HepG2 (cell line): ENCODE measurements at regions not wholly inside any gene's neighbourhood (a gene's known extent, or its start where the extent isn't known, plus 50 kb on each side); places are given as distances from the start of the nearest gene placed in this dataset.

Source experiments
- ATAC-seq: fragments of 200-7000 bp; cut with Tn5 transposase; 3 replicates; pipeline ENCODE4 v1.9.1; 2020; ENCODE audit warnings: mild to moderate bottlenecking, moderate library complexity
- BruUV-seq: library from RNA; stranded (reverse); fragments of 400-500 nt; replicated peaks from 2 replicates; lab custom pipeline; 2021; lab: Mats Ljungman, UMichigan
- CTCF ChIA-PET: fragments of 300-600 bp; formaldehyde crosslinking; extraction: SDS; loops from one replicate; lab custom pipeline; 2021; ENCODE audit warnings: low total read pairs, inconsistent platforms, low intra/inter-chr PET ratio; lab: Yijun Ruan, JAX
- POLR2A ChIA-PET: fragments of 350-600 bp; sonication (Branson Sonifier 250); formaldehyde crosslinking; loops from one replicate; lab custom pipeline; 2020; ENCODE audit warnings: antibody characterized with exemption, inconsistent platforms; lab: Yijun Ruan, JAX
- DNase-seq: peaks from one replicate; pipeline ENCODE4 v3.0.0-alpha.2; 2015; ENCODE audit warnings: low spot score
- FAIRE-seq: peaks from 3 replicates; lab custom pipeline; 2011; peaks lifted over from hg19 to GRCh38; lab: Jason Lieb, UNC
- H2AFZ ChIP-seq: one replicate; pipeline ENCODE4 v1.6.1; 2011; ENCODE audit warnings: low read length, inconsistent platforms
- H3K27ac ChIP-seq: fragments of 300-600 bp; 3 replicates; pipeline ENCODE4 v1.8.0; 2011; ENCODE audit warnings: mixed run types, mild to moderate bottlenecking, mixed read lengths, low read length, inconsistent platforms; ENCODE audit not compliant: insufficient read depth; ENCODE audit errors: extremely low read length
- H3K27me3 ChIP-seq, 2 experiments: fragments of 200-600 bp in 1 of 2; 2 replicates in 1 of 2; 3 replicates in 1 of 2; pipeline versions ENCODE4 v1.6.0 to v1.8.0; 2011; ENCODE audit warnings: low read length in 2 of 2, mild to moderate bottlenecking in 2 of 2, moderate library complexity in 2 of 2, inconsistent platforms in 1 of 2; ENCODE audit not compliant: insufficient read depth in 2 of 2, control insufficient read depth in 1 of 2
- H3K36me3 ChIP-seq, 2 experiments: fragments of 200-600 bp in 1 of 2; replicated peaks in 1 of 2; 2 replicates in 1 of 2; 3 replicates in 1 of 2; pipeline versions ENCODE4 v1.5.1 to v1.8.0; 2011; ENCODE audit warnings: low read length in 2 of 2, inconsistent platforms in 1 of 2; ENCODE audit not compliant: insufficient read depth in 2 of 2, control insufficient read depth in 1 of 2
- H3K4me1 ChIP-seq: 2 replicates; pipeline ENCODE4 v1.5.1; 2012; ENCODE audit warnings: low read length, inconsistent platforms; ENCODE audit not compliant: insufficient read depth
- H3K4me2 ChIP-seq: 2 replicates; pipeline ENCODE4 v1.6.0; 2011; ENCODE audit warnings: low read depth, low read length, inconsistent platforms
- H3K4me3 ChIP-seq, 3 experiments: fragments of 200-600 bp in 1 of 3; sonication (generic), shearing (Covaris generic) in 1 of 3; replicated peaks in 1 of 3; 2 replicates each; pipeline ENCODE4 v1.5.1; 2011 to 2016; ENCODE audit warnings: low read length in 3 of 3, inconsistent platforms in 2 of 3, low read depth in 2 of 3, mild to moderate bottlenecking in 2 of 3, control low read depth in 1 of 3, mixed read lengths in 1 of 3; ENCODE audit not compliant: insufficient read depth in 1 of 3
- H3K79me2 ChIP-seq: one replicate; pipeline ENCODE4 v1.6.1; 2011; ENCODE audit warnings: low read length, inconsistent platforms; ENCODE audit not compliant: insufficient read depth
- H3K9ac ChIP-seq: 2 replicates; pipeline ENCODE4 v1.6.0; 2011; ENCODE audit warnings: mild to moderate bottlenecking, low read depth, low read length, inconsistent platforms; ENCODE audit not compliant: insufficient read depth
- H3K9me3 ChIP-seq: 2 replicates; pipeline ENCODE4 v1.5.1; 2012; ENCODE audit warnings: mild to moderate bottlenecking, low read length
- H4K20me1 ChIP-seq: 2 replicates; pipeline ENCODE4 v1.6.0; 2011; ENCODE audit warnings: inconsistent platforms, mild to moderate bottlenecking, low read length, moderate library complexity; ENCODE audit not compliant: insufficient read depth
- AHDC1 ChIP-seq: sonication (generic); formaldehyde crosslinking; IDR thresholded peaks from 2 replicates; pipeline ENCODE4 v1.5.1; 2020; ENCODE audit warnings: mild to moderate bottlenecking, missing genetic modification reagents, borderline replicate concordance
- HNF1B ChIP-seq: sonication (generic); formaldehyde crosslinking; IDR thresholded peaks from 2 replicates; pipeline ENCODE4 v1.5.1; 2020; ENCODE audit warnings: mild to moderate bottlenecking, moderate library complexity, missing genetic modification reagents
- NFKBIZ ChIP-seq: IDR thresholded peaks from 2 replicates; pipeline ENCODE4 v1.6.1; 2018; ENCODE audit warnings: missing genetic modification reagents, missing compliant biosample characterization
- SMAD1 ChIP-seq: sonication (generic); formaldehyde crosslinking; IDR thresholded peaks from 2 replicates; pipeline ENCODE4 v1.4.0; 2020; ENCODE audit warnings: missing genetic modification reagents, low read depth, mild to moderate bottlenecking, borderline replicate concordance
- TAF1 ChIP-seq: sonication (generic); formaldehyde crosslinking; IDR thresholded peaks from 2 replicates; pipeline ENCODE4 v1.4.0; 2020; ENCODE audit warnings: missing genetic modification reagents
- TRAFD1 ChIP-seq: sonication (generic); formaldehyde crosslinking; IDR thresholded peaks from 2 replicates; pipeline ENCODE4 v1.5.1; 2020; ENCODE audit warnings: missing genetic modification reagents, mild to moderate bottlenecking, borderline replicate concordance
- U2AF2 ChIP-seq: fragments of 200-400 bp; formaldehyde crosslinking; IDR thresholded peaks from 2 replicates; pipeline ENCODE4 v1.6.1; 2017; ENCODE audit warnings: low read depth, mild to moderate bottlenecking, low read length
- ZBTB42 ChIP-seq: sonication (generic); formaldehyde crosslinking; IDR thresholded peaks from 2 replicates; pipeline ENCODE4 v1.5.0; 2020; ENCODE audit warnings: mild to moderate bottlenecking, missing genetic modification reagents
- ZFP91 ChIP-seq: sonication (generic); formaldehyde crosslinking; IDR thresholded peaks from 2 replicates; pipeline ENCODE4 v1.9.0; 2022; ENCODE audit warnings: missing genetic modification reagents, mild to moderate bottlenecking, borderline replicate concordance
- ZNF317 ChIP-seq: sonication (generic); formaldehyde crosslinking; IDR thresholded peaks from 2 replicates; pipeline ENCODE4 v1.5.0; 2020; ENCODE audit warnings: mild to moderate bottlenecking, missing genetic modification reagents
- ZNF670 ChIP-seq: sonication (generic); formaldehyde crosslinking; IDR thresholded peaks from 2 replicates; pipeline ENCODE4 v1.8.0; 2022; ENCODE audit warnings: mild to moderate bottlenecking, missing genetic modification reagents, borderline replicate concordance
- ZNF768 ChIP-seq: sonication (generic); formaldehyde crosslinking; IDR thresholded peaks from 2 replicates; pipeline ENCODE4 v1.4.0; 2020; ENCODE audit warnings: missing genetic modification reagents
- WGBS: methylation state at CpG from one replicate; pipeline ENCODE4 v1.1.6; 2017; ENCODE audit warnings: low lambda C conversion rate; 5-methylcytosine and 5-hydroxymethylcytosine counted together
- in situ Hi-C: cut with HindIII; loops from 2 replicates; pipeline ENCODE4 v1.10.0; 2017; ENCODE audit warnings: low pct_unique_long_range_greater_than_20kb; ENCODE audit not compliant: extremely low pct_ligation_motif_present
- intact Hi-C: fragments of 100-400 bp; cut with micrococcal nuclease; formaldehyde crosslinking; loops from one replicate; pipeline ENCODE4 v1.10.0; 2022; ENCODE audit not compliant: unreplicated experiment

GRCh38 chr4:114177628-114178027, 198.2 kb upstream of the ARSJ start (continued):
- no peak for TF ChIP-seq TRAFD1 (CRISPR knock-in tag)

- intact Hi-C loops (no loop called here), in situ Hi-C loops (no loop called here)
- Histone ChIP-seq H3K4me1 (no peaks in the 10 kb centered on the region), H3K27me3 (no peaks in the 10 kb centered on the region), H4K20me1 (no peaks in the 10 kb centered on the region), H3K9ac (no peak overlapping the region), H3K27ac (no peak overlapping the region), H3K36me3 (no peaks in the 10 kb centered on the region), H3K9me3 (peaks cover 7% of the 10 kb centered on the region; the same call in 1 of the 2 replicates), H2AFZ (no peak overlapping the region), H3K79me2 (no peaks in the 10 kb centered on the region), H3K4me3 (no peak overlapping the region), H3K4me2 (no peak overlapping the region)
- 0% methylated on average over 1 of the region's 1 CpG for WGBS
- DNase-seq (no peak), FAIRE-seq (no peak), ATAC-seq (no peak)
- ChIA-PET CTCF (no interaction called here), POLR2A (no interaction called here)
- BruUV-seq = no TSS peak
- no peak for TF ChIP-seq ZBTB42 (CRISPR knock-in tag)
- TF ChIP-seq ZNF317 (CRISPR knock-in tag) = no peak
- no peak for TF ChIP-seq HNF1B (CRISPR knock-in tag)
- no peak for TF ChIP-seq TAF1 (CRISPR knock-in tag)
- TF ChIP-seq ZNF670 = no peak
- TF ChIP-seq U2AF2 = no peak
- no peak for TF ChIP-seq SMAD1 (CRISPR knock-in tag)
- TF ChIP-seq ZFP91 (CRISPR knock-in tag) = no peak
- TF ChIP-seq NFKBIZ = no peak
- no peak for TF ChIP-seq AHDC1 (CRISPR knock-in tag)
- TF ChIP-seq ZNF768 = no peak
Measured at GRCh38 chr4:114178392-114178791, 198.9 kb upstream of the ARSJ start.
